K562 (cell line): ENCODE measurements at regions not wholly inside any gene's neighbourhood (a gene's known extent, or its start where the extent isn't known, plus 50 kb on each side); places are given as distances from the start of the nearest gene placed in this dataset.

Source experiments
- ATF7 ChIP-seq: fragments of 450-650 bp; IDR thresholded peaks from 2 replicates; pipeline ENCODE4 v1.7.1; 2014; ENCODE audit warnings: mild to moderate bottlenecking, moderate library complexity
- CTCF ChIP-seq, 3 experiments: IDR thresholded peaks in 2 of 3; conservative IDR thresholded peaks in 1 of 3; 2 replicates each; pipeline ENCODE4 v1.5.1; 2011 to 2012; ENCODE audit warnings: low read length in 3 of 3, mild to moderate bottlenecking in 3 of 3, control low read depth in 2 of 3, improper control_type of control experiment in 1 of 3, inconsistent platforms in 1 of 3, low read depth in 1 of 3, mixed read lengths in 1 of 3, moderate library complexity in 1 of 3; ENCODE audit not compliant: insufficient read depth in 2 of 3
- EP300 ChIP-seq: IDR thresholded peaks from 2 replicates; pipeline ENCODE4 v1.6.1; 2012; ENCODE audit warnings: low read length, improper control_type of control experiment
- GABPA ChIP-seq: fragments of 200-800 bp; sonication (Bioruptor generic); conservative IDR thresholded peaks from 2 replicates; pipeline ENCODE4 v1.6.1; 2016; ENCODE audit warnings: low read depth, missing genetic modification characterization, missing compliant biosample characterization
- KAT7 ChIP-seq: sonication (generic); formaldehyde crosslinking; IDR thresholded peaks from 2 replicates; pipeline ENCODE4 v1.8.0; 2022; ENCODE audit warnings: missing genetic modification reagents, mild to moderate bottlenecking, borderline replicate concordance
- MAFG ChIP-seq: fragments of 450-650 bp; conservative IDR thresholded peaks from 2 replicates; pipeline ENCODE4 v1.6.1; 2016; ENCODE audit warnings: missing genetic modification characterization, missing compliant biosample characterization
- SMC3 ChIP-seq: conservative IDR thresholded peaks from 2 replicates; pipeline ENCODE4 v1.6.1; 2011; ENCODE audit warnings: low read depth, low read length, improper control_type of control experiment; ENCODE audit not compliant: insufficient read depth
- TRIM24 ChIP-seq, 2 experiments: fragments of 450-650 bp; IDR thresholded peaks; 2 replicates each; pipeline ENCODE4 v1.6.1; 2016
- ZNF324 ChIP-seq: fragments of 250-450 bp; sonication (Bioruptor Pico); IDR thresholded peaks from 2 replicates; pipeline ENCODE4 v1.4.0; 2020; ENCODE audit warnings: mild to moderate bottlenecking
- ZNF655 ChIP-seq: fragments of 250-450 bp; sonication (Bioruptor Pico); IDR thresholded peaks from 2 replicates; pipeline ENCODE4 v1.5.0; 2021

DNA sequence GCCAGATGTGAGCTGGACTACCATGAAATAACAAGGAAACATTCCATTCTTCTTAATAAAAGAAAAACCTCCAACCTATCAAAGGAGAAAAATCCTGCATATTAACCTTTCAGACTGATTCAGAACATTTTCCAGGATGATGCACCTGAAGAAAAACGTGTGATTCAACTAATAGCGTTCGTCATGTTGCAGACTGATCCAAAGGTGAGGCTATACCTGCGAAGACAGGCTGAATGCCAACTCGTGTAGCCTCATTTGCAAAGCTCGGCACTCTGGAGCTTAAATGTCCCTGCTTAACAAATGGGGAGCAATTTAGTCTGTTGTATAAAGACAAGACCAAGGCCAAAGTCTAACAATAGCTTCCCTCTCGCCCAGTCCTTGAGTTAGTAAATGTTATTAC, 172.0 kb upstream of the NOCT start:
- TF ChIP-seq ZNF655 (CRISPR knock-in tag): no peak
- TF ChIP-seq GABPA (tag): no peak
- no peak for TF ChIP-seq TRIM24 (IDR thresholded peaks at IDR 0.05)
- TF ChIP-seq EP300: no peak
- no peak for TF ChIP-seq CTCF (IDR thresholded peaks at IDR 0.05 in 2 of 3, conservative IDR thresholded peaks at IDR 0.05 in 1 of 3; ENCODE audit: insufficient read depth in 2 of 3, low read depth in 1 of 3, low read length in 3 of 3)
- TF ChIP-seq MAFG (tag): no peak
- no peak for TF ChIP-seq ATF7
- no peak for TF ChIP-seq ZNF324
- TF ChIP-seq KAT7 (CRISPR knock-in tag): no peak
- no peak for TF ChIP-seq SMC3
